Suppressor macrophage treated with lipopolysaccharide for 4 hours (primary cell): ENCODE measurements at regions not wholly inside any gene's neighbourhood (a gene's known extent, or its start where the extent isn't known, plus 50 kb on each side); places are given as distances from the start of the nearest gene placed in this dataset.
A peak's percentile ranks its signal among the peaks of the same experiment; 100 is the strongest.
"Not testable (repeated sequence)": the region's sequence is repeated elsewhere in the genome, so short reads cannot be mapped to it uniquely, and the experiment has no call there.

Experiments used
- DNase-seq: peaks from one replicate; pipeline ENCODE4 v3.0.0-alpha.2; 2020

GRCh38 chr9:87382900-87383299 is 114.8 kb upstream of the DAPK1 start:
- peak; percentile 43 for DNase-seq

- DNase-seq = no peak
These were observed 114.1 kb upstream of the DAPK1 start for GRCh38 chr9:87383344-87384150.

GRCh38 chr9:87386490-87387025 is 111.1 kb upstream of the DAPK1 start:
- DNase-seq = no peak

GRCh38 chr9:87387351-87388011 is 110.2 kb upstream of the DAPK1 start:
- no peak for DNase-seq

- not testable (repeated sequence) for DNase-seq
These were observed 109.0 kb upstream of the DAPK1 start for GRCh38 chr9:87388708-87389107.

GRCh38 chr9:87389936-87390335 is 107.7 kb upstream of the DAPK1 start:
- no peak for DNase-seq

GRCh38 chr9:87390361-87390760 is 107.3 kb upstream of the DAPK1 start:
- DNase-seq = no peak

- no peak for DNase-seq
These were observed 105.6 kb upstream of the DAPK1 start for GRCh38 chr9:87392086-87392485.

GRCh38 chr9:87393706-87394230 is 103.9 kb upstream of the DAPK1 start:
- DNase-seq = no peak

GRCh38 chr9:87395804-87396479 is 101.7 kb upstream of the DAPK1 start:
- no peak for DNase-seq

GRCh38 chr9:87401681-87402080 is 96.0 kb upstream of the DAPK1 start:
- DNase-seq = no peak

GRCh38 chr9:87402537-87402936 is 95.1 kb upstream of the DAPK1 start:
- DNase-seq = no peak

GRCh38 chr9:87405677-87406542 is 91.8 kb upstream of the DAPK1 start:
- DNase-seq = peak; percentile 69

- peak; percentile 57 for DNase-seq
These were observed 91.0 kb upstream of the DAPK1 start for GRCh38 chr9:87406543-87407166.

- DNase-seq = not testable (repeated sequence)
These were observed 87.3 kb upstream of the DAPK1 start for GRCh38 chr9:87410047-87411005.

GRCh38 chr9:87420884-87421283 is 76.8 kb upstream of the DAPK1 start:
- no peak for DNase-seq

- DNase-seq = no peak
These were observed 75.9 kb upstream of the DAPK1 start for GRCh38 chr9:87421734-87422133.

- no peak for DNase-seq
These were observed 74.7 kb upstream of the DAPK1 start for GRCh38 chr9:87422999-87423398.

- DNase-seq = not testable (repeated sequence)
These were observed 73.8 kb upstream of the DAPK1 start for GRCh38 chr9:87423885-87424284.

GRCh38 chr9:87425202-87425601 is 72.5 kb upstream of the DAPK1 start:
- peak; percentile 73 for DNase-seq
